ENCODE measurements at regions not wholly inside any gene's neighbourhood (a gene's known extent, or its start where the extent isn't known, plus 50 kb on each side); places are given as distances from the start of the nearest gene placed in this dataset.

DNA sequence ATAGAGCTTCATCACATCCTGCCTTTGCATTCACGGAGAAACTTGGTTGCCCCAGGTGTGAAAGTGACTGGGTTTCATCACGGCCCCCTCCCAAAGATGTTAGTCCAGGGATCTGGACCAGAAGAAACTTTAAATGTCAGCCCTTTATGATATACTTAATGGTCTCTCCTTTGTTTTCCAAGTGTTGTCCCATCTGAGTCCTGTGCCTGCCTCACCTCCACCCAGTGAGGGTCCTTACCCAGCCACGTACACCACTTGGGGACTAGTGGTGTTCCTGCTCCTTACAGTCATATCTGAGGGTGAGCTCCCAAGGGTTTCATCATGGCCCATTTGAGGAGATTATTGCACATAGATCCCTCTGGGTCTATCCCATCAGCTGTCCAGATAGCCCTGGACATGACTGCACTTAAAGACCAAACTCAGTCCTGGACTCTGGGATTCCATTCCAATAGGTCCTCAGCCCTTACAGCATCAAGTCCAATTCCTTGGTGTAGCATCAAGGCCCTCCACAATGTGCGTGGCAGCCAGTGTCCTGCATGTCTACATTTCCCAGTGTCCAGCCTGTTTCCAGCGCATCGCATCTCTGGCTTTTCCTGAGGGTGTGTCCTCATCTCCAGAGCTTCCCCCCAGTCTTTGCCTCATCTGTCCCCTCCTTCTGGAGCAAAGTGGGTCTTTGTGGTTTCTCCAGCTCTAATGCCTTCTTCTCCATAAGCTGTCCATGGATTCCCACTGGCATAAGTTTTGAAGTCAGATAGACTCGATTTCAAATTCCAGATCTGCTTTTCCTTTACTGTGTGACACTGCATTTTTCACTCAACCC is 351.6 kb downstream of the MYCN start:
- Mint-ChIP-seq H3K9me3 (no peaks in the 10 kb centered on the region), H3K27me3 (peaks cover 4% of the 10 kb centered on the region), H3K4me1 (ENCODE audit: low read depth) (no peaks in the 10 kb centered on the region), H3K36me3 (ENCODE audit: low read depth) (no peaks in the 10 kb centered on the region), H3K27ac (no peak overlapping the region), H3K4me3 (no peak overlapping the region)
- ATAC-seq (ENCODE audit: poor library complexity) (no peak), DNase-seq (no peak)
- Histone ChIP-seq H3K4me1 (ENCODE audit: insufficient read depth, low read length) (no peaks in the 10 kb centered on the region), H3K4me3 (ENCODE audit: low read length) (no peak overlapping the region), H3K27me3 (ENCODE audit: control insufficient read depth in 1 of 2, insufficient read depth in 2 of 2, low read length in 2 of 2) (no peaks in the 10 kb centered on the region), H3K36me3 (ENCODE audit: insufficient read depth, low read length) (no peaks in the 10 kb centered on the region), H3K27ac (ENCODE audit: low read depth in 1 of 2, low read length in 2 of 2) (no peak overlapping the region), H3K9me3 (ENCODE audit: control insufficient read depth in 1 of 2, insufficient read depth in 1 of 2, low read length in 2 of 2) (no peaks in the 10 kb centered on the region)
- no peak for TF ChIP-seq CTCF (IDR thresholded peaks at IDR 0.05)
- intact Hi-C loops (cut with DNase I, micrococcal nuclease) = no loop called here
- CTCF ChIA-PET = no interaction called here
- POLR2A ChIA-PET = no interaction called here

GRCh38 chr2:16291226-16291625 is 350.9 kb downstream of the MYCN start:
- Mint-ChIP-seq H3K27me3 (peaks cover 4% of the 10 kb centered on the region), H3K4me3 (no peak overlapping the region), H3K27ac (no peak overlapping the region), H3K36me3 (ENCODE audit: low read depth) (no peaks in the 10 kb centered on the region), H3K4me1 (ENCODE audit: low read depth) (no peaks in the 10 kb centered on the region), H3K9me3 (no peaks in the 10 kb centered on the region)
- H3K36me3 ChIP-seq (ENCODE audit: insufficient read depth, low read length) = no peaks in the 10 kb centered on the region
- CTCF ChIA-PET = no interaction called here
- no peaks in the 10 kb centered on the region for H3K4me1 ChIP-seq (ENCODE audit: insufficient read depth, low read length)
- intact Hi-C loops (cut with DNase I, micrococcal nuclease) = no loop called here
- no peaks in the 10 kb centered on the region for H3K27me3 ChIP-seq (ENCODE audit: control insufficient read depth in 1 of 2, insufficient read depth in 2 of 2, low read length in 2 of 2)
- H3K9me3 ChIP-seq (ENCODE audit: control insufficient read depth in 1 of 2, insufficient read depth in 1 of 2, low read length in 2 of 2) = no peaks in the 10 kb centered on the region
- POLR2A ChIA-PET = no interaction called here
- DNase-seq (no peak), ATAC-seq (ENCODE audit: poor library complexity) (no peak)
- H3K4me3 ChIP-seq (ENCODE audit: low read length) = no peak overlapping the region
- H3K27ac ChIP-seq (ENCODE audit: low read depth in 1 of 2, low read length in 2 of 2) = no peak overlapping the region
- no peak for TF ChIP-seq CTCF (IDR thresholded peaks at IDR 0.05)

DNA sequence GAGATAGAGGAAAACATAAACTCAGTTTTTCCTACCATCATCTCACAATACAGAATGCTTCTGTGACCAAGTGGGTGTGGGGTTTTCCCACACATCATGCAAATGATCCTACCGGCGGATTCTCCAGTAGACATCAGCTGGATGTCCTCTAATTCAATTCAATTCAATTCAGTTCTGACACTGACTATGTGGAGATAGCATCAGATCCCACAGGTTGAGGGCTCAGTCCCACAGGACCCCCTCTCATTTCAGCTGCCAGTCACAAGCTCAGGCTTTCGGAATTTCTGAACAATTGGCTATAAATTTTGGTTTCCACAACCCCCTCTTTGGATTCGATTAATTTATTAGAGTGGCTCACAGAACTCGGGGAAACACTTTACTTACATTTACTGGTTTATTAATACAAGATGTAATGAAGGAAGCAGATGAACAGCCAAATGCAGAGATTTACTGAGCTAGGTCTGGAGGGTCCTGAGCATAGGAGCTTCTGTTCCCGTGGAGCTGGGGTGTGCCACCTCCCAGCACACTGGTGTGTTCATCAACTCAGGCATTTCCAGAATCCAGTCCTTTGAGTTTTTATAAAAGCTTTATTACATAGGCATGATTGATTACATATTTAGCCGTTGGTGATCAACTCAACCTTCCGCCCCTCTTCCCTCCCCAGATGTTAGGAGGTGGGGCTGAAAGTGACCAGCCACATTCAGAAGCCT is 350.1 kb downstream of the MYCN start:
- ChIA-PET CTCF (no interaction called here), POLR2A (no interaction called here)
- H3K9me3 ChIP-seq (ENCODE audit: control insufficient read depth in 1 of 2, insufficient read depth in 1 of 2, low read length in 2 of 2) = no peaks in the 10 kb centered on the region
- Mint-ChIP-seq H3K27ac (no peak overlapping the region), H3K9me3 (no peaks in the 10 kb centered on the region), H3K4me1 (ENCODE audit: low read depth) (no peaks in the 10 kb centered on the region), H3K36me3 (ENCODE audit: low read depth) (no peaks in the 10 kb centered on the region), H3K27me3 (peaks cover 4% of the 10 kb centered on the region), H3K4me3 (no peak overlapping the region)
- no peaks in the 10 kb centered on the region for H3K36me3 ChIP-seq (ENCODE audit: insufficient read depth, low read length)
- intact Hi-C loops (cut with DNase I, micrococcal nuclease) = no loop called here
- ATAC-seq (ENCODE audit: poor library complexity) (no peak), DNase-seq (no peak)
- no peak for TF ChIP-seq CTCF (IDR thresholded peaks at IDR 0.05)
- H3K4me1 ChIP-seq (ENCODE audit: insufficient read depth, low read length) = no peaks in the 10 kb centered on the region
- no peak overlapping the region for H3K27ac ChIP-seq (ENCODE audit: low read depth in 1 of 2, low read length in 2 of 2)
- H3K4me3 ChIP-seq (ENCODE audit: low read length) = no peak overlapping the region
- no peaks in the 10 kb centered on the region for H3K27me3 ChIP-seq (ENCODE audit: control insufficient read depth in 1 of 2, insufficient read depth in 2 of 2, low read length in 2 of 2)
